Fibroblast of lung (primary cell): ENCODE measurements at regions not wholly inside any gene's neighbourhood (a gene's known extent, or its start where the extent isn't known, plus 50 kb on each side); places are given as distances from the start of the nearest gene placed in this dataset.
"Not testable (repeated sequence)": the region's sequence is repeated elsewhere in the genome, so short reads cannot be mapped to it uniquely, and the experiment has no call there.

Experiments
- CTCF ChIP-seq, 2 donors: IDR thresholded peaks in 1 of 2; conservative IDR thresholded peaks in 1 of 2; 1 replicate in 1 of 2; 2 replicates in 1 of 2; pipeline ENCODE4 v1.5.1; 2011 to 2012; ENCODE audit warnings: low read length in 2 of 2, control low read depth in 1 of 2, inconsistent platforms in 1 of 2, low read depth in 1 of 2, mild to moderate bottlenecking in 1 of 2
- EZH2 ChIP-seq: IDR thresholded peaks from 2 replicates; pipeline ENCODE4 v1.5.1; 2012; ENCODE audit warnings: low read length, control low read depth, mild to moderate bottlenecking; ENCODE audit errors: missing control alignments

- not testable (repeated sequence) for TF ChIP-seq EZH2; CTCF (conservative IDR thresholded peaks at IDR 0.05 in 1 of 2, IDR thresholded peaks at IDR 0.05 in 1 of 2; ENCODE audit: low read depth in 1 of 2, low read length in 2 of 2)
Observed at GRCh38 chr9:81421090-81421489, 268.3 kb downstream of the TLE1 start.
